IPS-NIHi7 (cell line): ENCODE measurements at regions not wholly inside any gene's neighbourhood (a gene's known extent, or its start where the extent isn't known, plus 50 kb on each side); places are given as distances from the start of the nearest gene placed in this dataset.
"Not testable (repeated sequence)": the region's sequence is repeated elsewhere in the genome, so short reads cannot be mapped to it uniquely, and the experiment has no call there.

ENCODE experiments used
- DNase-seq: peaks from one replicate; pipeline ENCODE4 v3.0.0; 2012; ENCODE audit warnings: mixed read lengths; ENCODE audit errors: extremely low spot score

DNA sequence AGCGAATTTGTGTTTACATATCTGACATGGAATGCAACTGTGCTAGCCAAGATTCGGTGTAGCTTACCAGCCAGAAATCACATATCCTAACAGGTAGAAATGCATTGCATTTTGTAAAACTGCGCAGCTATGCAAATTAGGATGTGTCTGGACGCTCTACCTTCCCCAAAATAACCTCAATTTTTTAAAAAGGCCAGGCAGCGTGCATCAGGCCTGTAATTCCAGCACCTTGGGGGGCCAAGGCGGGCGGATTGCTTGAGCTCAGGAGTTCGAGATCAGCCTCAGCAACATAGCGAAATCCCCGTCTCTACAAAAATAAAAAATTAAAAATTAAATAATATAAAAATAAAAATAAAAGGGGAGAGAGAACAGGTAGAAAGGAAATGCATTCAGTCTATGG lies 305.0 kb downstream of the TYW1 start:
- DNase-seq: no peak

DNA sequence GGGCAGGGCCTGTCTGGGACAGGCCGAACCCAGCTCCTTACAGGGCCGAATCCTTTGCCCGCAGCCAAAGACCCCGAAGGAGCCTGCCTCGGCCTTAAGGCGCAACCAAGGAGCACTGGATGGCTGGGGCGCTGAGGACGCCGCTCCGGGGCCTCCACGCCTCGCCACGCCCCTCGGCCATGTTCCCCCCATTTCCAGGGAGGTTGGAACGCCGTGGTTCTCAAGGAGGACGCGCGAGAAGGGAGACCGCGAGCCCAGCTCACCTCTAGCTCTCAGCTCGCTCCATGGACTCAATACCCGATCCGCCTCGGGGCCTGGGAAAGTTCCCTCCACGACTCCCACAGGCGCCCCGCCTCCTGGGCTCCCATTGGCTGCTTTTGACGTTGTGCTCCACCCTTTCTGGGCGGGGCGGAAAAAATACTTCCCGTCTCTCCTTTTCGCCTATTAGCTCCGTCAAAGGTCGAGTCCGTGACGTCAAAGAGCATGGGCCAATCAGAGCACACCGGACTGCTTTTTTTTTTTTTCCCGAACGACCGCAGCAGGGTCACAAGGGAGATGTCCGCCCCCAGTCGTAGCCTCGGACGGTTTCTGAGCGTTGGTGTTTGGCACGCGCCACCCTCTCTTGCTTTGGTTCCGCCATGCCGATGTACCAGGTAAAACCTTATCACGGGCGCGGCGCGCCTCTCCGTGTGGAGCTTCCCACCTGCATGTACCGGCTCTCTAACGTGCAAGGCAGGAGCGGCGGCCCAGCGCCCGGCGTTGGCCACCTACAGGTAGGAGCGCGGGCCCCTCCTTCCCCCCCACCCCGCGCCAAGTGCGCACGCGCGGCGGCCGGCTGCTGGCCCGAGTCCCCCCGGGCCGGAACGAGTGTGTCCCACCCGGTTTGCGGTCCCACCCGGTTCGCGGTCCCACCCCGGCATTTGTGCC lies 305.7 kb downstream of the TYW1 start:
- DNase-seq: peak; percentile 100

DNA sequence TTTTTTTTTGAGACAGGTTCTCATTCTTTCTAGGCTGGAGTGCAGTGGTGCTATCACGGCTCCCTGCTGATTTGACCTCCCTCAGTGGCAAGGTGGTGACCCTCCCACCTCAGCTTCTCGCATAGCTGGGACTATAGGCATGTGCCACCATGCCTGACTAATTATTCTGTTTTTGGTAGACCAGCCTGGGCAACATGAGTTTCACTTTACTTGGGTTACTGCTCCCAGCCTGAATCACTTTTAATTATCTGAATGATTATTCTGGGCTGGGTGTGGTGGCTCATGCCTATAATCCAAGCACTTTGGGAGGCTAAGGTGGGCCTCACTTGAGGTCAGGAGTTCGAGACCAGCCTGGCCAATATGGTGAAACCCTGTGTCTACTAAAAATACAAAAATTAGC lies 308.2 kb downstream of the TYW1 start:
- not testable (repeated sequence) for DNase-seq

DNA sequence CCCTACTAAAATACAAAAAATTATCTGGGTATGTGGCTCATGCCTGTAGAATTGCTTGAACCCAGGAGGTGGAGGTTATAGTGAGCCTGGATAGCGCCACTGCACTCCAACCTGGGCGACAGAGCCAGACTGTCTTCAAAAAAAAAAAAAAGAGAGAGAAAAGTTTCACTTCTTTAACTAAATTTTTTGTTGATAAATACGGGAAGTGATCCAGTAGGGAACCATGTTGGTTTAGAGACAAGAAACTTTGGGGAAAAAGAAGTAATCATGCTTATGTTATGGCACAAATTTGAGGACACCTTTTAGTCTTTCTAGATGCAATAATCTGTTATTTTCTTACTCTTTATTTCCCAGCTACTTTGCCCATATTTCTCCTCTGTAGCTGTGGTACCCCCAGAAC lies 309.7 kb downstream of the TYW1 start:
- no peak for DNase-seq

DNA sequence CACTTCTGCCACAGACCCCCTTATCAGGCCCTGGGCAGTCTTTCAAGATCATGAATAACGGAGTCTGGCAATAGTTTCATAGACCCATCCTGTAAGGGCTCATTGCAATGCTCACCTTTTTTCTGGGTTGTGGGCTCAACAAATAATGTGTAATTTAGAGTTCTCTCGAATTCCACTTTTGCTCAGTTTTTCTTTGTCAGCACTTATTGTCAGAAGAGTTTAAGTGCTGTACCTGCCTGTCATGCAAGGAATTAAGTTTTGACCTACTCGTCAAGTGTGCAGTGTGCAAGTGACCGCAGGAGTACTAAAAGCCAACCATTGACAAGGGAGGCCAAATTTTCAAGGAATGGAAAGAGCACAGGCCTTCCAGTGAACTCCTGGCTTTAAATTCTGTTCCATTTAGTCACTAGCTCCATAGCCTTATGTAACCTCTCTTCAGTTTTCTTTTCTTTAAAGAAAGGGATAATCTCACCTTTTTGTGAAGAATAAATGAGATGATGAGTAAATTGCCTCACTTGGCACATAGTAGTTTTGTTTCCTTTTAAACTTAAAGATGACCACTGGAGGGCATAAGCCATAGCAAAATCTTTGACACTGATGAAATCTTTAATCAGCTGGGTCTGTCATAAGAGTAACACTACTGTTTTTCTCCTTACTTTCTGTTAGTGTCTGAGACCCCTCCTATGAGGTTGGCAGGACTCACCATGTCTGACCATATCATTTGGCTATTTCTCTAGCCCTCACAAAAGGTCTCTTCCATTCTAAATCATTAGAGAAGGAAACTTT lies 313.3 kb downstream of the TYW1 start:
- no peak for DNase-seq

DNA sequence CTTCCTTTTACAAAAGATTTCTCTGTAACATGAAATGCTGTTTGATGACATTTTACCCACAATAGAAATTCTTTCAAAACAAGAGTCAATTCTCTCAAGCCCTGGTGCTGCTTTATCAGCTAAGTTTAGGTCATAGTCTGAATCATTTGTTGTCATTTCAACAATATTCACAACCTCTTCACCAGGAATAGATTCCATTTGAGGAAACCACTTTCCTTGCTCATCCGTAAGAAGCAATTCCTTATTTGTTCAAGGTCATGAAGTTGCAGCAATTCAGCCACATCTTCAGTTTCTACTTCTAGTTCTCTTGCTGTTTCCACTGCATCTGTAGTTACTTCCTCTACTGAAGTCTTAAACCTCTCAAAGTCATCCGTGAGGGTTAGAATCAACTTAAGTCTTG lies 315.3 kb downstream of the TYW1 start:
- DNase-seq: no peak

DNA sequence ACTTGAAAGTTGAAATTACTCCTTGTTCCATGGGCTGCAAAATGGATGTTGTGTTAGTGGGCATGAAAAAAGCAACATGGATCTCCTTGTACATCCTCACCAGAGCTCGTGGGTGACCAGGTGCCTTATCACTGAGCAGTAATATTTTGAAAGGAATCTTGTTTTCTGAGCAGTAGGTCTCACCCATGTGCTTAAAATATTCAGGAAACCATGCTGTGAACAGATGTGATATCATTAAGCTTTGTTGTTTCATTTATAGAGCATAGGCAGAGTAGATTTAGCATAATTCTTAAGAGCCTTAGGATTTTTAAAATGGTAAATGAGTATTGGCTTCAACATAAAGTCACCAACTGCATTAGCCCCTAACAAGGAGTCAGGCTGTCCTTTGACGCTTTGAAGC lies 316.6 kb downstream of the TYW1 start:
- DNase-seq: no peak

DNA sequence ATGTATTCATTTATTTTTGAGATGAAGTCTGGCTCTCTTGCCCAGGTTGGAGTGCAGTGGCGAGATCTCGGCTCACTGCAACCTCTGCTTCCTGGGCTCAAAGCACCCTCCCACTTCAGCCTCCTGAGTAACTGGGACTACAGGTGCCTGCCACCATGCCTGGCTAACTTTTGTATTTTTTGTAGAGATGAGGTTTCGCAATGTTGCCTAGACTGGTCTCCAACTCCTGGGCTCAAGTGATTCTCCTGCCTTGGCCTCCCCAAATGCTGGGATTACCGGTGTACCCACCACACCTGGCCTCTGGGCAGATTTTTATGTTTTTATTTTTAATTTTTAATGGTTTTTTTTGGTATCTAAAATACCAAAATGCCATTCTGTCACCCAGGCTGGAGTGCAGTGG lies 320.3 kb downstream of the TYW1 start:
- DNase-seq: not testable (repeated sequence)

DNA sequence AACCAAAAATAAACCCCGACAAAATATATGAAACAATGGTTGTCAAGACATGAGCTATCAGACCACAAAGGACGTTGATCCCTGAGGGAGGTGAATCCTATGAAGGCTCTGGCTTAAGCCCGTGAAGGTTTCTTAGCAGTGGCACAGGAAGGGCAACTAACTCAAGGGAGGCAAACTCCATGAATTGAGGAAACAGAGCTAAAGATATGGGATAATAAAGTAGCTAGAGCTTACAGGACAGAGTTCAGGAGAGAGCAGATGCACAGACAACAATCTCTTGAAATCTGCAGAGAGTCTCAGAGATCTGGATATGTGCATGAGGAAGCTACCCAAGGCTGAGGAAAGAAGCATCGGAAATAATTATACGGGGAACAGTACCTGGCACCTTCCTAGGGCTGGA lies 331.6 kb downstream of the TYW1 start:
- not testable (repeated sequence) for DNase-seq

DNA sequence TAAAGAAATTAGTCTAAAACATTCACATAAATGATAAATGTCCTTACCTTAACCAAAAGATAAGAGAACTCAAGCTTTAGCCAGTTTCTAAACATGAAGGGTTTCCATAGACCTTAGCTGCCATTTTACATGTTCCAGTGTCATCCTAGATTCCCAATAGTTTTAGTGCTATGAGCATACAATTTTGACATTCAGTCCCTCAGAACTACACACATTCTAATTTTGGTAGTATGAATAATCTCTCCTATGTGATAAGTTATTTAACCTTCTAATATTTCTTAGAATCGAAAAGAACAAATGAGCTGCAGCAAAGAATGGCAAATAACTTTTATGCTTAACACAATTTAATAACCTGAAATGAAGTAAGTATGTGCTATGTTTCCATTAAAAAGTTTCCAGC lies 338.5 kb downstream of the TYW1 start:
- DNase-seq: not testable (repeated sequence)

DNA sequence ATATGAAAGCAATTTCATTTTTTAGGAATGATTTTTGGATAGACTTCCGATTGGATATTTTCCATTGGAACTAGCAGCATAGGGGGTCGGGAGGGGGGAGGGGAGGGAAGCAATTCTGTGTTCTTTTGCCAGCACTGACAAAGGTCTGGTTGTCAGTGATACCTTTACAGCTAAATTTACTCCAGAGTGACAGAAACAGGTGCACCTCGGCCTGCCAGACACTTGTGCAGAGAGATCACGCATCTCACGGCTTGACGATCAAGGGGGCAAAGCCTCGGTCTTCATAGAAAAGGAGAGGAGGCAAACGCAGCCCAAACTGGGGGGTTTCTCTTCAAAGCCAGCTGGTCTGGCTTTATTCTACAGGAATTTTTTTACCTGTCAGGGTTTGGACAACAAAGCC lies 339.0 kb downstream of the TYW1 start:
- not testable (repeated sequence) for DNase-seq

DNA sequence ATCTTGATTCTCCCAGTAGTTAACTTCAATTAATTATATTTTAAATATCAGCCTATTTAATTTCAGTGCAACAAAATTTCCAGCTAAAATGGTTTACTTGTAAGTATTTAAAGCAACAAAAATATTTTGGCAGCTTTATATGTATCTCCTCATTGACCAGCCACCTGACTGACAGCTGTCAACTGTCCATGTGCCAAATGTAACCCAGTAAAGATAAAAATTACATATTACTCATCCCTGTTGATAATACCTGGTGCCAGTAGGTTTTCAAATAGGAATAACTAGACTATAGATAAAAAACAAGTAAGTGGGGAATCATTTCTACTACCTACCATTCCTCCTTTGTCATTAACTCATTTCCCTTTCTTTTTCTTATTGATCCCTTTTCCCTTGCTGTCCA lies 341.9 kb downstream of the TYW1 start:
- not testable (repeated sequence) for DNase-seq

DNA sequence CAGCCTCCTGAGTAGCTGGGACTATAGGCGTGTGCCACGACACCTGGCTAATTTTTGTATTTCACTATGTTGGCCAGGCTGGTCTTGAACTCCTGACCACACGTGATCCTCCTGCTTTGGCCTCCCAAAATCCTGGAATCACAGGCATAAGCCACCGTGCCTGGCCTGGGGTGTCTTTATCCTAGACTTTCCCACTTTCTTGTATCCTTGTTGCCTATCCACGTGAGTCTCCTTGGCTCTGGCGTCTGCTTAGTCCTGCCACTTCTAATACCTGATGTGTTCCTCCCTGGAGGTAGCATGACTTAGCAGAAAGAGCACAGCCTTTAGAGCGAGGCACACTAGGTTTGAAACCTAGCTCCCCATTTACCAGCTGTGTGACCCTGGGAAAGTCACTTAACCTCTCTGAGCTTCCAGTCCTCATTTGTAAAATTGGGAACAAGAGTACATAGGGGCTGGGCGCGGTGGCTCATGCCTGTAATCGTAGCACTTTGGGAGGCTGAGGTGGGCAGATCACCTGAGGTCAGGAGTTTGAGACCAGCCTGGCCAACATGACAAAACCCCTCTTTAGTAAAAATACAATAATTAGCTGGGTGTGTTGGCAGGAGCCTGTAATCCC lies 344.6 kb downstream of the TYW1 start:
- no peak for DNase-seq

DNA sequence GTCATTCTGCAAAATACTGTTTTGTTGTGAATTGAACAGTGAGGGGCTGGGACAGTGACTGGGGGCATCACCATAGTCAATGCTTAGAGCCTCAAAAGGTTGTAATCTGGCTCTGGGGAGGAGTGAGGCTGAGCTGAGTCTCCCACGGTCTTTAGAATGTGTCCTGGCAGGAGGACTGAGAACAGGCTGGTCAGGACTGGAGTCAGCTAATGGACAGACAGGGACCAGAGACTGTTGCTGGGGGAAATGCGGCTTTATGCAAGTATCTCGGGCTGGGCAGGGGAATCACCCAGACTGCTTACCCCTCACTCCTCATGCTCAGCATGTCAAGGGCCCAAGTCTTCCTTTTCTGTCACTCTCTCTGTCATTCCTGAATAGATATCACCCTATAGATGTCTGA lies 346.5 kb downstream of the TYW1 start:
- DNase-seq: no peak

DNA sequence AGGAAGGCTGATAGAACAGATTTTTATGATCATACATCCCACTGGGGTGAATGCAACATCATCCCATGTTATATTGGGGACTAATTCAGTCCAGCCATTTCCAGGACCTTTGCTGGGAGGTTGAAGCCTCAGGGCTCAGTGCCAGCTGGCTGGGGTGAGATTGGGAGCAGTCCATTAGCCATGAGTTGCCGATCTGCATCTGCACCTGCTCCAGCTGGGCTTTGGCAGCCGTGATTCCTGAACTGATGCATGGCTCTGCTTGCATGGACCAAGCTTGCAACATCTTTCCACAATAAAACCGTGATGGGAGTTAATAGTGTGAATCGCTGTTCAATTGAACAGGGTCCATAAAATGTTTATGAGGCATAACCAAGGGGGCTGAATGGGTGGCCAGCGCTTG lies 346.9 kb downstream of the TYW1 start:
- no peak for DNase-seq

DNA sequence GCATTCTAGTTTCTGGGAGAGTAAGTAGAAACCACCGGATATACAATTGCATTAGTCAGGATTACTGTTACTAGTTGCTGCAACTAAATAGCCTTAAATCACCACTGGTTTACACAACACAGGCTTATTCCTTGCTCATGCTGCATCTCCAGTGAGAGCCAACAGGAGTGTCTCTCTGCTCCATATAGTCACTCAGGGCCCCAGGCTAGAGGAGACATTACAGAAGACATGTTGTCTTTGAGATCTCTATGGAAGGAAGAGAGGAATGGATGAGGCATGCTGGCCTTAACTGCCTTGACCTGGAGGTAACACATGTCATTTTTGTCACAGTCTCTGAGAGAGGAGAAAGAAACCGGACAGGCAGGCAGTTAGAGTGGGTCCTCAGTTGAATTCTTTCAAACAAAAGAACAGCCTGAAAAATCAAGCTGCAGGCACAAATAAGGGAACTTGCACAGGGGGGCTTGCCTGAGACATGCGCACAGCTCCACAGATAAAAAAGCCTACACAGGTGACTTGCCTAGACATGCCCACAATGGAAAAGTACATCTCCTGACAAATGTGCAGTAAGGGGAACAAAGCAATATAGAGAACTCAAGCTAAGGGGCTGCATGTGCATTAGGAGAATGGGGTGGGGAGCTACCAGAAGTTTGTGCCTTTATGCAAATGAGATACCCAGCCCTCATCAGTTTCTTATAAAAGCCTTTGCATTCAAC lies 348.0 kb downstream of the TYW1 start:
- no peak for DNase-seq

DNA sequence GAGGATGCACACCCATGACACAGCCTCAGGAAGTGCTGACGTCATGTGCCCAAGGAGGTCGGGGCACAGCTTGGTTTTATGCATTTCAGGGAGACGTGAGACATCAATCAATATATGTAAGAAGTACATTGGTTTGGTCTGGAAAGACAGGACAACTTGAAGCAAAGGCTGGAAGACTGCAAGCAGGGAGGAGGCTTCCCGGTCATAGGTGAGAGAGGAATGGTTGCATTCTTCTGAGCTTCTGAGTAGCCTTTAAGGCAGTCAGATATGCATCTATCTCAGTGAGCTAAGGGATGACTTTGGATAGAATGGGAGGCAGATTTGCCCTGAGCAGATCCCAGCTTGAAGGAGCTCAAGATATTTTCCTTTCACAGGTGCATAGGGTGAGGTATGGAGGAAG lies 349.5 kb downstream of the TYW1 start:
- DNase-seq: no peak

DNA sequence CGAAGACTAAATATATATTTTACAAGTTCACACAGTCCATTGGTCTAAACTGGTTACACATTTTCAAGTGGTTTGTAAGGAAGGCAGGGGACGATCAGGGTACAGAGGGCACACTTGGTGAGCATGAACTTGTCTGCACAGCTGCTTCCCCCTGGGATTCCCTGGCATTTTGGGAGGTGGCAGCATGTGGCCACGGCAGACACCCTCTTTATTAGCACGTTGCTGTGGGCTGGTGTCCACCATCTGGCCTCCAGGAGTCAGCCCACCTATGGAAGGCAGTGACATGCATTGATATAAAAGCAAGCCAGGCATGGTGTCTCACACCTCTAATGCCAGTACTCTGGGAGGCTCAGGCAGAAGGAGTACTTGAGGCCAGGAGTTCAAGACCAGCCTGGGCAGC lies 350.2 kb downstream of the TYW1 start:
- DNase-seq: no peak

DNA sequence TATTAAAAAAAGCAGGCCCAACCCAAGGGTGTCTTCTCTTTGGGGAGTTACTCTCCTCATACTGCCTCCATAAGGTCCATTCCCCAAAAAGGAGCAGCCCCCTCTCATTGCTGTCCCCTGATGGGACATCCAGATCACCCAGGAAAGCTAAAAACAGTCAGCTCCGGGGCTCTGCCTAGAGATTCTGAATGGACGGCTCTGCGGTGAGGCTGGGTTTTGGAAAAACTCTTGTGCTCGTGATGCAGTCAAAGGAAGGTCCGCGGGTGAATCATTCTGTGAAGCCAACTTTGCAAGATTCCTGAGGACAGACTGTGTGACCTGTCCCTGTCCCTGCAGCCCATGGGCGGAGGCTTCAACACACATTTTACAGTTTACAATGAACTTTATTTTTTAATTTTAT lies 351.5 kb downstream of the TYW1 start:
- no peak for DNase-seq

DNA sequence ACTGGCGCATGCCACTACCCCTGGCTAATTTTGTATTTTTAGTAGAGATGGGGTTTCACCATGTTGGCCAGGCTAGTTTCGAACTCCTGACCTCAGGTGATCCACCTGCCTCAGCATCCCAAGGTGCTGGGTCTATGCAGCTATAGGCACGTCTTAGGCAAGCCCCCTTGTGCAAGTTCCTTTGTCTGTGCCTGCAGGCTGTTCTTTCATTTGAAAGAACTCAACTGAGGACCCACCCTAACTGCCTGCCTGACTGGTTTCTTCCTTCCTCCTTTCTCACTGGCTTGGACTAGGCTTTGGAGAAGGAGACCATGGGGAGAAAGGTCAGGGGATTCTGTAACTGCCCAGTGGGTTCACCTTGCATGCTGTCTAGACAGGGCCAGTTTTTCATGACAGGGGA lies 361.0 kb downstream of the TYW1 start:
- DNase-seq: not testable (repeated sequence)

DNA sequence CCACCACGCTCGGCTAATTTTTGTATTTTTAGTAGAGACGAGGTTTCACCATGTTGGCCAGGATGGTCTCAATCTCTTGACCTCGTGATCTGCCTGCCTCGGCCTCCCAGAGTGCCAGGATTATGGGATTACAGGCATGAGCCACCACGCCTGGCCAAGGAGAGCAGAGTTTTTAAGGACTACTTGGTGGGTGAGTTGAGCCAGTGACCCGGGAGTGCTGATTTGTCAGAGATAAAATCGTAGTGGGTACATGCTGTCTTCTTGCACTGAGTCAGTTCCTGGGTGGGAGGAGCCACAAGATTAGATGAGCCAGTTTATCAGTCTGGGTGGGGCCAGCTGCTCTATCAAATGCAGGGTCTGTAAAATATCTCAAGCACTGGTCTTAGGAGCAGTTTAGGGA lies 361.7 kb downstream of the TYW1 start:
- not testable (repeated sequence) for DNase-seq

DNA sequence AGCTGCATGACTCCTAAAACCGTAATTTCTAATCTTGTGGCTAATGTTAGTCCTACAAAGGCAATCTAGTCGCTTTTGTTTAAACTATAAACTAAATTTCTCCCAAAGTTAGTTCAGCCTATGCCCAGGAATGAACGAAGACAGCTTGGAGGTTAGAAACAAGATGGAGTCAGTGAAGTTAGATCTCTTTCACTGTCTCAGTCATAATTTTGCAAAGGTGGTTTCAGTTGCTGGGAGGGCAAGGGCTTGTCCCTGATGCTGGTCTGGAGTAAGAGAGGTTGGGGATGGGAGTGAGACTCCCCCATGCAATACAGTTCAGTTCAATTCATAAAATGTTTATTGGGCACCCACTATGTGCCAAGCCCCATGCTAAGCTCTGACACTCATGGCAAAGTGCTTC lies 362.1 kb downstream of the TYW1 start:
- DNase-seq: not testable (repeated sequence)
